IPS-NIHi11 (cell line): ENCODE measurements at regions not wholly inside any gene's neighbourhood (a gene's known extent, or its start where the extent isn't known, plus 50 kb on each side); places are given as distances from the start of the nearest gene placed in this dataset.
A peak's percentile ranks its signal among the peaks of the same experiment; 100 is the strongest.

Experiments
- DNase-seq: peaks from one replicate; pipeline ENCODE4 v3.0.0; 2012; ENCODE audit warnings: mixed read lengths, low spot score

- DNase-seq, result no peak
These were observed 264.7 kb downstream of the C16orf95 start for GRCh38 chr16:87052506-87052905.

- DNase-seq, result peak; percentile 91
These were observed 263.9 kb downstream of the C16orf95 start for GRCh38 chr16:87053016-87053982.

GRCh38 chr16:87054154-87054553 lies 263.0 kb downstream of the C16orf95 start:
- DNase-seq, result no peak

GRCh38 chr16:87054856-87055255 lies 262.3 kb downstream of the C16orf95 start:
- no peak for DNase-seq

- DNase-seq, result no peak
These were observed 261.1 kb downstream of the C16orf95 start for GRCh38 chr16:87056083-87056482.

- no peak for DNase-seq
These were observed 260.6 kb downstream of the C16orf95 start for GRCh38 chr16:87056551-87056950.

- peak; percentile 76 for DNase-seq
These were observed 259.8 kb downstream of the C16orf95 start for GRCh38 chr16:87057211-87057881.

- DNase-seq, result no peak
These were observed 259.1 kb downstream of the C16orf95 start for GRCh38 chr16:87057951-87058560.

- DNase-seq, result no peak
These were observed 258.4 kb downstream of the C16orf95 start for GRCh38 chr16:87058728-87059250.

- DNase-seq, result no peak
These were observed 256.9 kb downstream of the C16orf95 start for GRCh38 chr16:87060034-87060986.

GRCh38 chr16:87061243-87061920 lies 255.8 kb downstream of the C16orf95 start:
- no peak for DNase-seq

GRCh38 chr16:87062569-87063442 lies 254.4 kb downstream of the C16orf95 start:
- peak; percentile 85 for DNase-seq

- DNase-seq, result no peak
These were observed 253.6 kb downstream of the C16orf95 start for GRCh38 chr16:87063543-87063942.

GRCh38 chr16:87064731-87065445 lies 252.3 kb downstream of the C16orf95 start:
- DNase-seq, result no peak

GRCh38 chr16:87065446-87066132 lies 251.6 kb downstream of the C16orf95 start:
- no peak for DNase-seq

GRCh38 chr16:87066133-87067002 lies 250.8 kb downstream of the C16orf95 start:
- DNase-seq, result no peak

- DNase-seq, result no peak
These were observed 250.1 kb downstream of the C16orf95 start for GRCh38 chr16:87067003-87067556.
